HG02798 (cell line): ENCODE measurements at regions not wholly inside any gene's neighbourhood (a gene's known extent, or its start where the extent isn't known, plus 50 kb on each side); places are given as distances from the start of the nearest gene placed in this dataset.

ENCODE experiments used
- ATAC-seq: cut with Tn5 transposase; IDR thresholded peaks from one replicate; pipeline ENCODE4 v1.9.1; 2021; ENCODE audit warnings: mild to moderate bottlenecking; ENCODE audit not compliant: unreplicated experiment, poor library complexity

GRCh38 chr20:40331807-40332560 lies 357.1 kb downstream of the MAFB start:
- no peak for ATAC-seq

DNA sequence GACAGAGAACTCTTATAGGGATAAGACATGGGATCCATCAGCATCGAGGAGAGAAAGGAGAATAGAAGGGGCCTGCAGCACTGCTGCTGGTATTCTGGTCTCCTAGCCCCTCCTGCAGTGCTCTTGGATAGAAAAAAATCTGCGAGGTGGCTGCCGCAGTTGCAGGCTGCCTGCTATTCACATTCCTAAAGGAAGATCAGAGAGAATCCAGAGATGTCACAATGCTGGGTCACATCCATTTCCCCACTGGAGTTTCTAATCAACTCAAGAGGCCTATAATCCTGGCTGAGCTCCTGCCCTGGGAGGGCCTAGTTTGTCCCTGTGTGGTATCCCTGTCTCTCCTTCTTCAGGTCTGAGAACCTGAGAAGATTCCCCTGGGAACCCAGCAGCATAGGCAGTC lies 357.8 kb downstream of the MAFB start:
- no peak for ATAC-seq

DNA sequence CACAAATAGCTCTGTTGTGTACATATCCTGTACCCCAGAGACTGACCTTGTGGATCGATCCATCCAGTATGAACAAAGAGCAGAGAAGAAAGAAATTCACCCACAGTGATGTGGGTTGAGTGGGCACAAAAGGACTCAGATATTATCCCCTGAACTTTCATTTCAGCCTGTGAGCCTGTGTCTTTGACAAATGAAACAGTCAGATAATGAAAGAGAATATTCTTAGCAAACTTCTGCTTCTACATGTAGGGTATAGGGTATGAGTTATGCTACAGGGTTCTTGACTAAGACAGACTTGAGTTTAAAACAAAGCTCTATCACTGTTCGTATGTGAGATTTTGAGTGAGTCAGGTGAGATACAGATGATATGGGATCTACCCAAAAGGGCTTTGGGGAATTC lies 359.7 kb downstream of the MAFB start:
- no peak for ATAC-seq

GRCh38 chr20:40326784-40327183 lies 362.3 kb downstream of the MAFB start:
- ATAC-seq: no peak

- ATAC-seq: no peak
These were observed 363.9 kb downstream of the MAFB start for GRCh38 chr20:40325006-40325568.

DNA sequence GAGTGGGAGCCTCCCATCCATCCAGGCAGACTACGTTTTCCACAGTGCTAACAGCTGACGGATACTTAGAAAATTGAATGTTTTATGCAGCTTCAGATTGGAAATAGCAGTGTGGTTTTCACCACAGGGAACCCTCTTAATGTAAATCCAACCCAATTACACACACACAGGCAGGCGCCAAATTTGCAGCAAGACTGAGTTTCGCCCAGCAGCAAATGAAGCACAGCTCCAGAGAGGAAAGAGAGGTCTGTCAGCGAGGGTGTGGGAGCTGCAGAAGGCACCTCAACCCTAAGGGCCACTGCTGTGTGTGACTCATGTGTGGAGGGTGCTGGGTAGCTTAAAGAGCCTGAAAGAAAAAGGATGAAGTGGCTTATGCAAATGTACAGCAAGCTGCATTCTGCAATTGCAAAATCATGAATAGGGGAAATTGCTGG lies 365.7 kb downstream of the MAFB start:
- ATAC-seq: no peak

- no peak for ATAC-seq
These were observed 366.1 kb downstream of the MAFB start for GRCh38 chr20:40322941-40323340.

DNA sequence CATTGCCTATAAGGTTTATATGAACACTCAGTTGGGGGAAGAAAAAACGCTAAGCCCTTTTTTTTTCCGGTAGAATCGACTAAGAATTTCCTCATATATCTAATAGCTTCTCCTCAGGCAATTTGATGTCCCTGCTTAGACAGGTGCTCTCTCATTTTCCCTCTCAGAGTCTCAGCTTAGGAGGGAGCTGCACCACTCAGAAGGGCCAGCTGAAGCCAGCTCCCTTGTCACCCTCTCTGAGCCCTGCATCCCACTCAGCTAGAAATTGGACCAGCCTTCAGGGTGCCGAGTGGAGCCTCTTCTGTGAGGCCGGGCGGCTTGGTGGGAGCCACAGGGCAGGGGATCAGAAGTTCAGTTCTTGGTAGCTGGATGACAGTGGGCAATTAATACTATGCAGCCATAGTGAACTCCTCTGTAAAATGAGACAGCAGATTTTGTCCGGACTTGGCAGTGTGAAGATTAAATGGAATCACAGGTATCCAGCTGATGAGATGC lies 368.5 kb downstream of the MAFB start:
- no peak for ATAC-seq

DNA sequence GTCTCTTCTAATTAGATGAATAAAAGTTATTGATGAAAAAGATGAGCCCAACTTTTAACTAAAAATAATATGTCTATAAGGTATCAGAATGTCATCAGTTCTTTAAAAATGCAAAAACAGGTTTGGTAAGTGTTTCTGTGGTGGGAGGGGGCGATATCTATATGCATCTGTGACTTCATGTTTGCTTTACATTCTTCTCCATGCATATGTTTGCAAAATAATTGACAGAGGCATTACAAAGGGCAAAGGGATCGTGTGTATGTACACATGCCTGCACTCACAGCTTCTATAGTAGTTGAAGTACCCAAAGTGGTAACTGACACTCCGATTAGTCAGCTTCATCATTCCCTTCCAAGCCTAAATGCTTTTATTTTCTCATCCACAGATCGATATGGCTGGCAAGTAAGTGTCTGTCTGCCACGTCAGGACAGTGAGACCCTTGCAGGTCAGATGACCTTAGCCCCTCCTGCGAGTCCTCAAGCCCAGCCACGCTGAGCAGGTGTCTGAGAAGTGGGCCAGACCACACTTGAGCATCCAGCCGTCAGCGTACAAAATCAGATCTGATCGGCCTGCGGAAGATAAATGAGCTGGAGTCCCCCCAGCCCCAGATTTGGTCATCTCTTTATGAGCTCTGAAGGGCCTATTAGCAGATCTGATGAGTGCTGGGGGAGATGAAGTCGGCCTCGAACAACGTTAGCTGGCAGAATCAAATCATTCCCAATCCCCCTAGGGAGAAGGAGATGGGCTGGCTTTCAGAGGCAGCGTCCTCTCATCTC lies 369.1 kb downstream of the MAFB start:
- no peak for ATAC-seq

DNA sequence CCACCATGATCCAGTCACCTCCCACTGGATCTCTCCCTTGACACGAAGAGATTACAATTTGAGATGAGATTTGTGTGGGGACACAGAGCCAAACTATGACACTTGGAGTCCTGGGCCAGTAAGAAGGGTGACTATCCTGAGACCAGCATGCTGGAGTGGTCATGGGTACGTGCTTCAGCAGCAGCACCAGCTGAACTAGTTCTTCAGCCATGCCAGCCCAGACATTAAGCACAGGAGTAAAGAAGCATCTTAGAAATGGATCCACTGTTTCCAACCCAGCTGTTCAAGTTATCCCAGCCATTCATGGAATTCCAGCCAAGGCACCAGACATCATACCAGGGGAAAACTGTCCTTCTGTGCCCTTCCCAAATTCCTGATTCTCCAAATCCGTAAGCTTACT lies 370.0 kb downstream of the MAFB start:
- ATAC-seq: no peak

DNA sequence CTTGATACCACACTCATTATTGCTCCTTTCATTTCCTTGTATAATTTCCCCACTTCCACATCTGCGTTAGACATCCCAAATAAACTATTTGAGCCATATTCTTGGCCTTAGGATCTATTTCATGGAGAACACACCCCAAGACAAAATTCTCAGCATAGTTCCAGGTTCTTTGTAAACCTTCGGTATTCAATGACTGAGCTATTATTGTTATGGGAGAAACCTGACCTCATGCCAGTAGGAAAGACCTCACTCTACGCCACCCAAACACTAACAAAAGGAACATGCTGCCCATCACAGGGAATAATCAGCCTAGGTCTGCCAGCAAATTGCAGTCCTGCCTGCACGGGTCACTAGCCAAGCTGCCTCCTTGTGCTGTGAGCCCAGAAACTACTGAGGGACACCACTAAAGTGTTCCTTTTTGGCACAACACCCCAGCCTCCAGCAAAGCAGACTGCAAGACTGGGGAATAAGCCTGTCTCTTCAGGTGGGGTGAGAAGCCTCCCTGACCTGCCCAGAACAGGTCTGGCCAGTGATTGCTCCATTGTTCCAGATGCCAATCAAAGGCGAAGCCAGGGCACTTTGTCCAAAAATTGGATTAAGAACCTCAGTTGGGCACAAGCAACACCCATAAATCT lies 371.8 kb downstream of the MAFB start:
- ATAC-seq: no peak

DNA sequence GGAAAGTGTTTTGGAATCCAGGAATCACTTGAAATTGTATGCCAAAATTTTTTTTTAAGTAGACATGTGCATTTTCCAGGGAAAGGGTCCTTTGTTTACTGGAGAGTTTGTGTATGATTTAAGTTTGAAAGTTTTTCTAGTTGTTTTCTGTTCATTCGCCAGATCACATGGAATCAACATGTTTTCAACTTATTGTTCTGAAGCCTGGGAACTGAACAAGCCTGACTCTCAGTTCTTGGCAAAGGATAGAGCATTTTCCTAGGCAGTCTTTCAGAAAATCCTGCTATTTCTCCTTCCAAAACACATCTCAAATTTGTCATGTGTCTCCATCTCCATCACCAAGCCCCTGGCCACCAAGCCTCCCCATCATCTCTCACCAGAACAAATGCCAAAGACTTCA lies 374.8 kb downstream of the MAFB start:
- ATAC-seq: no peak

DNA sequence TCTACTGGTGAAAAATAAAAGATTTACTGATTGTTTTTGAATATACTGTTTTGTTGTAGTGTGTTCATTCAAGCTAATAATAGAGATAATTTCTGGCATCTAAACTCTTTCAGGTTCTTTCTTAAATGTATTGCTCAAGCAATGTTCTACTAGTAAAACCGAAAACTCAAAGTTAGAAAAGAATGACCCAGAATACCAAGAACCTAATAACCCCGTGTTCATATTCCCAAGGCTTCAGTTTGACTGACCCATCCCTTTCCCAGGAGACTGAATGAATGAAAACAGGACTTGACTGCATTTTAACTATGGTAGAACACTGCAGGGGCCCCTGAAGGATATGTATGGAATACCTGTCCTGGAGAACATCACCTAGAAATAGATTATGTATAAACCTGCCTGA lies 375.3 kb downstream of the MAFB start:
- no peak for ATAC-seq

DNA sequence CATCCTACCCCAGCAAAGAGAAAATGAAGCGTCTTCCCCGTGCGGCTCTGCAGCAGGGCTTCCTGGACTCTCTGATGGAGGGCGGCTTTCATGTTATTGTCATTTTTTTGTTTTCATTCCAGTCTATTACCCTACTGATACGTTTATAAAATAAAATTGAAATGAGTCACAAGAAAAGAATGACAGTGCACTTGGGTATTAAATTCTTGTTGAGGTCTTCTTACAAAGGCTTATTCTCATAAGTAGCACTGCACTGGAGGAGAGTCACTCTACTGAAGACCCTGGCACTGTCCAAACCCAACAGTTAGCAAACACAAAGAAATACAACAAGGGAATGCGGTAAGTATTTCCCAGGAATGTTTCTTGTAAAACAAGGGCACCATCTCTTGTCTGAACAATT lies 379.3 kb downstream of the MAFB start:
- no peak for ATAC-seq

DNA sequence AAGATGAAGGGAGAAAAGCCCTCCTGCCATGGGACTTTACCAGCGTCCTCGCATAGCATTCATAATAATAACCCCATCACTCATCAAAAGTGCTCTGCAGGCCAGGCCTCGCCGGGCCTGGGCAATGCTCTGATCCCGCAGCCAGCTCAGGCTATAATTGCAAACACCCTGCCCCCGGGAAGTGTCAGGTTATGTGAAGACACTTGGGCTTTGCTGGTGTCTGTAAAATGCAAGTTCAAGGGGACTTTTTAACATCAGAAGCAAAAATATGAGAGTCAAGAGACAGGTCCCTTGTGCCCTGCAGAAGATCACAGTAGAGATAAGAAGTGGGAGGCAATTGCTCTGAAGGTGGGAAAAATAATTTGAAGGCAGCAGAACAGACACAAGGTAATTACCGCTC lies 381.0 kb downstream of the MAFB start:
- ATAC-seq: no peak

DNA sequence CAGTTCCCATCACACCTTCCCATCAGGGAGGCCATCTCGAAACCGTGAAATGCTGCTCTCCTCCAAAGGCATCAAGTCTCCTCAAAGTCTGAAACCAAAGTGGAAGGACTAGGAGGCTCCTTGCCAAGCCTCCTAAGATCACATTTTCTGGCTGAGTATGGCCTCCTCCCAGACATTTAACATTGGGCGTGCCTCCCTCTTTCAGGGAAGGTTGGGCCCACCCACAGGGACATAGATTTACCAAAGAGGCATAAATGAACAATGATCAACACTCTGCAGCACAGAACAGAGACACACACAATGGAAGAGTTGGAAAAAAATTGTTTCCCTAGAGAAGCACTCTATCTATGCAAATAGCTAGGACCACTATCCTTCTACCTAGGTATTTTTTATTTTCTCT lies 381.8 kb downstream of the MAFB start:
- ATAC-seq: no peak

DNA sequence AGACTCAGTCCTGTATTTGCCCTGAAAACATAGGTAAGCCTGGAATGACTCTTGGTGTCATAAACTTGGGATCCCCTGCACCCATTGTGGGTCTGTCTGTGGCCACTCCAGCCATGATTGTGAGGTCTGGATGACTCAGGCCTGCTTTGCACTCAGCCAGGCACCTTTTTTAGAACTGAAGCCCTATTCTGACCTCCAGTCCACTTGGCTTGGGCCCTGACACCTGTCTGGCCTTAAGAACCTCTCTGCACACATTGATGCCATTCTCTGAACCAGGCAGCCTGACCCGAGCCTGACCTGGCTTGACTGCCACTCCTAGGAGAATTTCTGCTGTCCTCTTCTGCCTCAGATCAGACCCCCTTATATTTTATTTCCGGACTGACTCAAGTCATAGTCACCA lies 383.7 kb downstream of the MAFB start:
- ATAC-seq: no peak

DNA sequence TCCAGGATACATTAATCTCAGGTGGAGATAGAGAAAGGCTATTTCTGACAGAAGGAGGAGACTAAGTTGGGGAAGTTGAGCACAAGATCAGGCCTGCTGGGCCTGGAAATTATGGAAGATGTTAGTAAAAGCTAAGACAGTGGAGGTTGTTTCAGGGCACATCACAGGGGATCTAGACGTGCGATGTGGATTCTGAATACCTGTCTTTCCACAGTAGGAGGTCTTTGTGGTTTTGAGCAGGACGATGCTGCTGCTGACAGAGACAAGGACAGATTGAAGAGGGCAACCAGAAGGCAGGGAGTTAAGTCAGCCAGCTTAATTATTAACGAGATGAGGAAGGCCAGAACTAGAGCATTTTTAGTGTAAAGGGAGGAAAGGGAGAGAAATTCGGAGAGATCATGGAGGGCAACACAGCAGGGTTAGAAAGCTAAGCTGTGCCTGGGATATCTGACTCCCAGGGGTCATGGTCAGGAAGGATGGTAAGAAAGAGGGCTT lies 384.9 kb downstream of the MAFB start:
- no peak for ATAC-seq

GRCh38 chr20:40294747-40295146 lies 394.3 kb downstream of the MAFB start:
- no peak for ATAC-seq

DNA sequence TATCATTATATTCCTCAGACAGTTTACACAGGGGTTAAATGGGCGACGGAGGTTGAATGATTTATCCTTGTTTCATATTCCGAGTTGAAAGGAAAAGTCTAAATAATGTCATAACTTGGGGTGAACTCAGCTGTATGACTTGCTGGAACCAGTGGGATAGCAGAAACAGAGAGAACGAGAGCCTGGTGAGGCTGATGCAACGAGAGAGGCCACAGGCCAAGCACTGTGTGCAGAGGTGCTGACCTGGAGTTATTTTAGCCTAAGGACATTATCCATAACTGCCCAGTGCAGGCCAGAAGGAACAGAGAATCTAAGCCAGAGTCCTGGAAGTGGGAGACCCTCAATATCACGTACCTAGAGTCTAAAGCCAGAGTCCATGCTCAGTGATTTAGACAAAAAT lies 394.9 kb downstream of the MAFB start:
- no peak for ATAC-seq

DNA sequence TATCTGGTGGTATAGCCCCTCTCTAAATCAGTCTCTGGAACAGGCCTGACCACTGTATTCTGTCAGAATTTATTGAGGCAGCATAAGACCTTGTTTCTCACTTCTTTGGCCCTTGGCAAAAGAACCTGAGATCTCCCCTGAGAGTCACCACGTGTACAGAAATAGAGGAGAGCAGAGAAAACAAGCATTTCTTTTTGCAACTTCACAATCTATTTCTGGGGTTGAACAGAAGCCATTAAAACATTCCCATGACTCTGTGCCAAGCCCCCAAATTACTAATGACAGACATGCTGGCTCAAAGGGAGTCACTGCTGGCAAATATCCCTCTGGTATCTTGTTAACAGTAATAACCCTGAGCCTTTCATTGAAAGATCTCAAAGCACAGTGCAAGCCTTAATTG lies 395.3 kb downstream of the MAFB start:
- ATAC-seq: no peak
